H9 (cell line): ENCODE measurements at regions not wholly inside any gene's neighbourhood (a gene's known extent, or its start where the extent isn't known, plus 50 kb on each side); places are given as distances from the start of the nearest gene placed in this dataset.
A peak's percentile ranks its signal among the peaks of the same experiment; 100 is the strongest.

Experiments
- DNase-seq: peaks from one replicate; pipeline ENCODE4 v3.0.0-alpha.2; 2017
- H2AFZ ChIP-seq: one replicate; pipeline ENCODE4 v1.6.1; 2013; ENCODE audit warnings: mild to moderate bottlenecking, low read length, control low read depth, moderate library complexity
- H2AK5ac ChIP-seq: 2 replicates; pipeline ENCODE4 v1.6.1; 2013; ENCODE audit warnings: low read length, control low read depth, mixed read lengths; ENCODE audit not compliant: insufficient read length
- H2BK120ac ChIP-seq: one replicate; pipeline ENCODE4 v1.6.1; 2013; ENCODE audit warnings: low read depth, mild to moderate bottlenecking, low read length, control low read depth, inconsistent platforms; ENCODE audit not compliant: poor library complexity, severe bottlenecking
- H2BK12ac ChIP-seq: 2 replicates; pipeline ENCODE4 v1.6.1; 2013; ENCODE audit warnings: low read length, control low read depth, mixed read lengths, low read depth; ENCODE audit not compliant: insufficient read length
- H2BK15ac ChIP-seq: 2 replicates; pipeline ENCODE4 v1.6.1; 2013; ENCODE audit warnings: low read depth, low read length, control low read depth
- H2BK20ac ChIP-seq: one replicate; pipeline ENCODE4 v1.6.1; 2013; ENCODE audit warnings: low read depth, mild to moderate bottlenecking, low read length, control low read depth, inconsistent platforms; ENCODE audit not compliant: poor library complexity, severe bottlenecking
- H2BK5ac ChIP-seq: 2 replicates; pipeline ENCODE4 v1.6.1; 2013; ENCODE audit warnings: low read length, control low read depth, mixed read lengths; ENCODE audit not compliant: insufficient read length
- H3K14ac ChIP-seq: 2 replicates; pipeline ENCODE4 v1.6.1; 2013; ENCODE audit warnings: low read length, control low read depth; ENCODE audit not compliant: insufficient read depth
- H3K18ac ChIP-seq: 2 replicates; pipeline ENCODE4 v1.6.1; 2013; ENCODE audit warnings: low read depth, mild to moderate bottlenecking, mixed read lengths, low read length, control low read depth; ENCODE audit not compliant: insufficient read length
- H3K23ac ChIP-seq: 2 replicates; pipeline ENCODE4 v1.6.1; 2013; ENCODE audit warnings: low read length, control low read depth, mixed read lengths, low read depth; ENCODE audit not compliant: insufficient read length
- H3K23me2 ChIP-seq: 2 replicates; pipeline ENCODE4 v1.6.1; 2013; ENCODE audit warnings: low read depth, mild to moderate bottlenecking, mixed read lengths, low read length, control low read depth; ENCODE audit not compliant: insufficient read length, poor library complexity, severe bottlenecking
- H3K27ac ChIP-seq: 2 replicates; pipeline ENCODE4 v1.5.1; 2013; ENCODE audit warnings: low read length, control low read depth, mixed read lengths, low read depth; ENCODE audit not compliant: insufficient read length
- H3K27me3 ChIP-seq: 2 replicates; pipeline ENCODE4 v1.6.1; 2013; ENCODE audit warnings: low read length, control low read depth, inconsistent platforms; ENCODE audit not compliant: insufficient read depth
- H3K4ac ChIP-seq: 2 replicates; pipeline ENCODE4 v1.6.1; 2013; ENCODE audit warnings: low read depth, mild to moderate bottlenecking, control low read depth, inconsistent platforms, low read length, moderate library complexity
- H3K4me1 ChIP-seq: 2 replicates; pipeline ENCODE4 v1.6.1; 2013; ENCODE audit warnings: low read length, control low read depth, inconsistent platforms; ENCODE audit not compliant: insufficient read depth
- H3K4me2 ChIP-seq: 2 replicates; pipeline ENCODE4 v1.6.1; 2013; ENCODE audit warnings: low read length, control low read depth, mixed read lengths; ENCODE audit not compliant: insufficient read length, insufficient read depth
- H3K56ac ChIP-seq: 2 replicates; pipeline ENCODE4 v1.6.1; 2013; ENCODE audit warnings: low read depth, mild to moderate bottlenecking, mixed read lengths, low read length, control low read depth; ENCODE audit not compliant: insufficient read length
- H3K79me1 ChIP-seq: 2 replicates; pipeline ENCODE4 v1.6.1; 2013; ENCODE audit warnings: low read depth, mild to moderate bottlenecking, moderate library complexity, low read length, control low read depth, inconsistent platforms; ENCODE audit not compliant: insufficient read depth, poor library complexity, severe bottlenecking
- H3K79me2 ChIP-seq: 2 replicates; pipeline ENCODE4 v1.6.1; 2013; ENCODE audit warnings: low read length, control low read depth, inconsistent platforms; ENCODE audit not compliant: insufficient read depth
- H3K9ac ChIP-seq: 2 replicates; pipeline ENCODE4 v1.6.1; 2013; ENCODE audit warnings: low read length, control low read depth, mixed read lengths; ENCODE audit not compliant: insufficient read length; ENCODE audit errors: extremely low read depth
- H3K9me3 ChIP-seq: one replicate; pipeline ENCODE4 v1.6.1; 2013; ENCODE audit warnings: low read depth, low read length, inconsistent platforms; ENCODE audit not compliant: control insufficient read depth
- H3T11ph ChIP-seq: one replicate; pipeline ENCODE4 v1.6.1; 2013; ENCODE audit warnings: mild to moderate bottlenecking, low read length, control low read depth, inconsistent platforms
- H4K20me1 ChIP-seq: one replicate; pipeline ENCODE4 v1.6.1; 2013; ENCODE audit not compliant: control insufficient read depth, insufficient read length, insufficient read depth
- H4K5ac ChIP-seq: 2 replicates; pipeline ENCODE4 v1.6.1; 2013; ENCODE audit warnings: low read depth, mild to moderate bottlenecking, mixed read lengths, low read length, control low read depth; ENCODE audit not compliant: insufficient read length
- H4K8ac ChIP-seq: replicated peaks from 2 replicates; pipeline ENCODE4 v1.6.1; 2013; ENCODE audit warnings: low read length, control low read depth, mixed read lengths, low read depth; ENCODE audit not compliant: insufficient read length
- H4K91ac ChIP-seq: 2 replicates; pipeline ENCODE4 v1.6.1; 2013; ENCODE audit warnings: low read depth, mild to moderate bottlenecking, moderate library complexity, mixed read lengths, low read length, control low read depth; ENCODE audit not compliant: insufficient read length
- H3K27ac Mint-ChIP-seq, 3 experiments: 2 replicates in 2 of 3; 3 replicates in 1 of 3; pipeline ENCODE4 v1.8.0; 2020 to 2021; ENCODE audit warnings: mixed read lengths in 3 of 3, mild to moderate bottlenecking in 1 of 3, moderate library complexity in 1 of 3
- H3K27me3 Mint-ChIP-seq: 2 replicates; pipeline ENCODE4 v1.8.0; 2021; ENCODE audit warnings: low read depth, mild to moderate bottlenecking, moderate library complexity, mixed read lengths
- H3K36me3 Mint-ChIP-seq, 3 experiments: 2 replicates in 2 of 3; 3 replicates in 1 of 3; pipeline ENCODE4 v1.8.0; 2020 to 2021; ENCODE audit warnings: low read depth in 3 of 3, mixed read lengths in 3 of 3; ENCODE audit not compliant: insufficient read depth in 1 of 3
- H3K4me1 Mint-ChIP-seq, 2 experiments: 2 replicates each; pipeline ENCODE4 v1.8.0; 2020; ENCODE audit warnings: mixed read lengths in 2 of 2
- H3K4me3 Mint-ChIP-seq, 2 experiments: 2 replicates in 1 of 2; 3 replicates in 1 of 2; pipeline ENCODE4 v1.8.0; 2020 to 2021; ENCODE audit warnings: mild to moderate bottlenecking in 2 of 2, mixed read lengths in 2 of 2, moderate library complexity in 1 of 2
- H3K9me3 Mint-ChIP-seq, 2 experiments: 2 replicates in 1 of 2; 3 replicates in 1 of 2; pipeline ENCODE4 v1.8.0; 2020; ENCODE audit warnings: mild to moderate bottlenecking in 2 of 2, mixed read lengths in 2 of 2, moderate library complexity in 1 of 2
- CTCF ChIP-seq: fragments of 200-600 bp; sonication (generic); conservative IDR thresholded peaks from 3 replicates; pipeline ENCODE4 v1.8.0; 2021; ENCODE audit warnings: antibody characterized with exemption, mild to moderate bottlenecking
- WGBS: extraction: QIAGEN DNeasy Blood & Tissue Kit; methylation state at CpG from one replicate; pipeline ENCODE4 v1.1.7; 2013; ENCODE audit warnings: missing lambda C conversion rate, low lambda C conversion rate, mixed read lengths; ENCODE audit not compliant: insufficient read length; ENCODE audit errors: extremely low coverage; 5-methylcytosine and 5-hydroxymethylcytosine counted together

- Mint-ChIP-seq H3K27ac (peak overlapping the region in 1 of 3 experiments; percentile 4; a peak in 1 of 7 replicates), H3K4me1 (peaks cover 3 to 13% of the 10 kb centered on the region in 2 experiments), H3K27me3 (0 out of 2 replicates have a peak, but pooled peaks cover under 1% of the 10 kb centered on the region), H3K36me3 (no peaks in the 10 kb centered on the region), H3K9me3 (no peaks in the 10 kb centered on the region), H3K4me3 (no peak overlapping the region)
- Histone ChIP-seq H3K14ac (no peak overlapping the region), H3K27me3 (no peaks in the 10 kb centered on the region), H3K79me2 (no peaks in the 10 kb centered on the region), H3K79me1 (no peaks in the 10 kb centered on the region), H3K56ac (no peak overlapping the region), H2AK5ac (no peak overlapping the region), H3K9me3 (no peaks in the 10 kb centered on the region), H2AFZ (no peak overlapping the region), H3K18ac (no peak overlapping the region), H4K5ac (no peak overlapping the region), H2BK120ac (no peak overlapping the region), H3T11ph (no peak overlapping the region), H3K4me1 (no peaks in the 10 kb centered on the region), H4K91ac (no peak overlapping the region), H3K9ac (no peak overlapping the region), H4K20me1 (no peaks in the 10 kb centered on the region), H2BK20ac (no peak overlapping the region), H3K4ac (no peak overlapping the region), H2BK15ac (no peak overlapping the region), H3K27ac (no peak overlapping the region), H3K4me2 (no peak overlapping the region), H3K23me2 (no peaks in the 10 kb centered on the region), H2BK5ac (no peak overlapping the region), H2BK12ac (no peak overlapping the region), H3K23ac (no peak overlapping the region), H4K8ac (no peak overlapping the region)
- DNase-seq, result no peak
- no CpG with 5 or more reads among the region's 5 CpGs for WGBS
- TF ChIP-seq CTCF, result no peak
Observed at GRCh38 chr11:27910186-27910931, 197.6 kb downstream of the KIF18A start.
